Endodermal cell (in vitro differentiated cells): ENCODE measurements at regions not wholly inside any gene's neighbourhood (a gene's known extent, or its start where the extent isn't known, plus 50 kb on each side); places are given as distances from the start of the nearest gene placed in this dataset.

Experiments
- DNase-seq: peaks from one replicate; pipeline ENCODE4 v3.0.0-alpha.2; 2017
- H3K27ac ChIP-seq: 2 replicates; pipeline ENCODE4 v1.5.1; 2013; ENCODE audit warnings: mild to moderate bottlenecking, low read depth, low read length, moderate library complexity
- H3K27me3 ChIP-seq: 2 replicates; pipeline ENCODE4 v1.6.1; 2013; ENCODE audit warnings: mild to moderate bottlenecking, low read length, moderate library complexity; ENCODE audit not compliant: insufficient read depth, control insufficient read depth, poor library complexity, severe bottlenecking
- H3K36me3 ChIP-seq: 2 replicates; pipeline ENCODE4 v1.7.0; 2013; ENCODE audit warnings: mild to moderate bottlenecking, low read length, moderate library complexity; ENCODE audit not compliant: control insufficient read depth, insufficient read depth
- H3K4me1 ChIP-seq: one replicate; pipeline ENCODE4 v1.7.0; 2013; ENCODE audit warnings: low read length; ENCODE audit not compliant: control insufficient read depth, insufficient read depth
- H3K4me3 ChIP-seq: 2 replicates; pipeline ENCODE4 v1.5.1; 2013; ENCODE audit warnings: mild to moderate bottlenecking, low read length, moderate library complexity
- H3K9ac ChIP-seq: 2 replicates; pipeline ENCODE4 v1.6.1; 2013; ENCODE audit warnings: mild to moderate bottlenecking, low read length, moderate library complexity; ENCODE audit not compliant: poor library complexity, severe bottlenecking; ENCODE audit errors: extremely low read depth
- H3K9me3 ChIP-seq: 2 replicates; pipeline ENCODE4 v1.6.1; 2013; ENCODE audit warnings: mild to moderate bottlenecking, low read length, moderate library complexity; ENCODE audit not compliant: control insufficient read depth
- H3K27ac Mint-ChIP-seq: 2 replicates; pipeline ENCODE4 v1.8.0; 2020; ENCODE audit warnings: mixed read lengths
- H3K27me3 Mint-ChIP-seq: 2 replicates; pipeline ENCODE4 v1.8.0; 2021; ENCODE audit warnings: mild to moderate bottlenecking, mixed read lengths; ENCODE audit not compliant: insufficient read depth
- H3K36me3 Mint-ChIP-seq: 2 replicates; pipeline ENCODE4 v1.8.0; 2020; ENCODE audit warnings: low read depth, mixed read lengths
- H3K4me1 Mint-ChIP-seq: 2 replicates; pipeline ENCODE4 v1.8.0; 2020; ENCODE audit warnings: mixed read lengths
- H3K4me3 Mint-ChIP-seq: 2 replicates; pipeline ENCODE4 v1.8.0; 2020; ENCODE audit warnings: mild to moderate bottlenecking, moderate library complexity, mixed read lengths
- H3K9me3 Mint-ChIP-seq: 2 replicates; pipeline ENCODE4 v1.8.0; 2020; ENCODE audit warnings: mild to moderate bottlenecking, mixed read lengths
- CTCF ChIP-seq: fragments of 200-600 bp; sonication (generic); conservative IDR thresholded peaks from 2 replicates; pipeline ENCODE4 v1.5.0; 2021; ENCODE audit warnings: antibody characterized with exemption, mild to moderate bottlenecking
- WGBS, 2 experiments: methylation state at CpG; one replicate each; pipeline versions ENCODE4 v1.1.5 to v1.1.7; 2013; ENCODE audit warnings: missing lambda C conversion rate in 2 of 2, mixed read lengths in 1 of 2; ENCODE audit not compliant: insufficient coverage in 1 of 2, insufficient read length in 1 of 2; 5-methylcytosine and 5-hydroxymethylcytosine counted together

- 87 to 93% methylated on average over 11 to 19 of the region's 19 CpGs for WGBS, 2 experiments
- TF ChIP-seq CTCF, result no peak
- no peaks in the 10 kb centered on the region for H3K9me3 Mint-ChIP-seq
- peaks cover 2% of the 10 kb centered on the region for H3K27me3 Mint-ChIP-seq
- no peak for DNase-seq
- H3K4me1 ChIP-seq, result no peaks in the 10 kb centered on the region
- H3K9ac ChIP-seq, result no peak overlapping the region
- H3K4me3 Mint-ChIP-seq, result no peak overlapping the region
- H3K27me3 ChIP-seq, result no peaks in the 10 kb centered on the region
- H3K36me3 ChIP-seq, result no peaks in the 10 kb centered on the region
- no peaks in the 10 kb centered on the region for H3K4me1 Mint-ChIP-seq
- no peak overlapping the region for H3K4me3 ChIP-seq
- no peaks in the 10 kb centered on the region for H3K9me3 ChIP-seq
- no peaks in the 10 kb centered on the region for H3K36me3 Mint-ChIP-seq
- H3K27ac ChIP-seq, result no peak overlapping the region
- H3K27ac Mint-ChIP-seq, result no peak overlapping the region
Measured at GRCh38 chr17:79524213-79525187, 86.4 kb downstream of the RBFOX3 start.

- H3K4me1 Mint-ChIP-seq, result no peaks in the 10 kb centered on the region
- no peak overlapping the region for H3K27ac ChIP-seq
- no peak for TF ChIP-seq CTCF
- no peaks in the 10 kb centered on the region for H3K36me3 Mint-ChIP-seq
- no peak overlapping the region for H3K9ac ChIP-seq
- H3K4me3 ChIP-seq, result no peak overlapping the region
- peaks cover 2% of the 10 kb centered on the region for H3K27me3 Mint-ChIP-seq
- no peak overlapping the region for H3K27ac Mint-ChIP-seq
- no peaks in the 10 kb centered on the region for H3K27me3 ChIP-seq
- H3K36me3 ChIP-seq, result no peaks in the 10 kb centered on the region
- DNase-seq, result no peak
- no peak overlapping the region for H3K4me3 Mint-ChIP-seq
- H3K9me3 ChIP-seq, result no peaks in the 10 kb centered on the region
- H3K9me3 Mint-ChIP-seq, result no peaks in the 10 kb centered on the region
- H3K4me1 ChIP-seq, result no peaks in the 10 kb centered on the region
- WGBS, 2 experiments, result 82 to 93% methylated on average over 2 to 6 of the region's 6 CpGs
Measured at GRCh38 chr17:79522414-79522813, 88.4 kb downstream of the RBFOX3 start.

GRCh38 chr17:79521225-79521624, 89.6 kb downstream of the RBFOX3 start:
- Histone ChIP-seq H3K27me3 (no peaks in the 10 kb centered on the region), H3K9me3 (no peaks in the 10 kb centered on the region), H3K4me1 (no peaks in the 10 kb centered on the region), H3K27ac (peak overlapping the region; percentile 80), H3K4me3 (no peak overlapping the region), H3K9ac (no peak overlapping the region), H3K36me3 (no peaks in the 10 kb centered on the region)
- H3K4me3 Mint-ChIP-seq, result no peak overlapping the region
- WGBS, 2 experiments, result 87 to 90% methylated on average over 4 of the region's 4 CpGs
- TF ChIP-seq CTCF, result no peak
- H3K27ac Mint-ChIP-seq, result no peak overlapping the region
- no peaks in the 10 kb centered on the region for H3K9me3 Mint-ChIP-seq
- H3K36me3 Mint-ChIP-seq, result no peaks in the 10 kb centered on the region
- H3K4me1 Mint-ChIP-seq, result no peaks in the 10 kb centered on the region
- DNase-seq, result no peak
- no peaks in the 10 kb centered on the region for H3K27me3 Mint-ChIP-seq
